DOHH2 (cell line): ENCODE measurements at regions not wholly inside any gene's neighbourhood (a gene's known extent, or its start where the extent isn't known, plus 50 kb on each side); places are given as distances from the start of the nearest gene placed in this dataset.

Experiments used
- CTCF ChIP-seq: fragments of 200-600 bp; sonication (generic); IDR thresholded peaks from one replicate; pipeline ENCODE4 v1.5.1; 2014; ENCODE audit warnings: antibody characterized with exemption, mild to moderate bottlenecking, low read depth, low read length; ENCODE audit not compliant: poor library complexity, severe bottlenecking
- EZH2phosphoT487 ChIP-seq: fragments of 200-600 bp; sonication (generic); IDR thresholded peaks from 2 replicates; pipeline ENCODE4 v1.6.1; 2017; ENCODE audit warnings: borderline replicate concordance, mild to moderate bottlenecking, antibody characterized with exemption, low read length, moderate library complexity, mixed read lengths

GRCh38 chr1:229063154-229063773 is 207.6 kb upstream of the RAB4A start:
- TF ChIP-seq CTCF (no peak), EZH2phosphoT487 (no peak)
